ENCODE measurements at regions not wholly inside any gene's neighbourhood (a gene's known extent, or its start where the extent isn't known, plus 50 kb on each side); places are given as distances from the start of the nearest gene placed in this dataset.
"Not testable (repeated sequence)": the region's sequence is repeated elsewhere in the genome, so short reads cannot be mapped to it uniquely, and the experiment has no call there.

DNA sequence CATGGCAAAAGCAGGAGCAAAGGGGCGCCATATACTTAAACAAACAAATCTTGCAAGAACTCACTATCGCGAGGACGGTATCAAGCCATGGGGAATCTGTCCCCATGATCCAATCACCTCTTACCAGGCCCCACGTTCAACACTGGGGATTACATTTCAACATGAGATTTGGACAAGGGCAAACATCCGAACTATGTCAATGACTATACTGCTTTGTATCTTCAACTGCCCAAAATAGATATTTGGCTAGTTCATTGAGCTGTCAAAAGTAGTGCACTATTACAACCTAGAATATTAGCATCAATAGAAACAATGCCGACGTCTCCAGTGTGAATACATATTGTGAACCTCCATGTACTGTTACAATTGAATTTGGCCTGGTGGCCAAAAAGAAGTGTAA lies 760.4 kb downstream of the MCTP2 start:
- DNase-seq (ENCODE audit: low read depth in 3 of 3) = no peak

DNA sequence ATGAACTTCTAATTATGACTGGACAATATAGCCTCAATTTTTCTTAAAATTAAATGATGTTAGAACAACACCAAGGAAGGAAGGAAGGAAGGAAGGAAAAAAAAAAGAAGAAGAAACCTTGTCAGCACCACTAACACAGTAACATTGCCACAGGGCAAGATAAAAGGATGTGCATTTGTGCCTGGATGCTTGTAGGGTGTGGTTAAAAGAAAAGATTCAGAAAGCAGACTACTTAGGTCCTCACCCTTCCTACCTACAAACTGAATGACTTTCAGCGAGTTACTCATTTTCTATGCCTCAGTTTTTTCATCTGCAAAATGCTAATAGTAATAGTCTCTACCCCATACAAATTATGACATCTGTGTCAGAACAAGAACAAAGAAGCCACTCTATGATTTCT lies 778.3 kb downstream of the MCTP2 start:
- no peak for DNase-seq (ENCODE audit: low read depth in 3 of 3)

DNA sequence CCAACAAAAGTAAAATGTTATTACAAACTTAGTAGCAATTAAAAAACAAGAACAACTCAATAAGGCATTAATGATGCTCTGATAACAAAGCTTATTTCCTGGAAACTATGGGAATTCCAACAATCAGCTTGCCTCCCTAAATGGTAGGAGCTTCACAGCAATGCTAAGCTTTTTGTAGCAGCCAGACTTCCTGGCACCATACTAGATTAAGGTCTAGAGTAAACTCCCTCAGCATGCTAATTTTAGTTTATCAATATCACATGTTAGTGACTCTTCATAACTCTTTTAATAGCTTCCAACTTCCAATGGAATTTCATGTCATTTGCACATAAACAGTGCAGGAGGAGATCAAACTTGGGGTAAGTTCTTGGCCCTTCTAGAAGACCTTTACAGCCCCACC lies 782.0 kb downstream of the MCTP2 start:
- no peak for DNase-seq (ENCODE audit: low read depth in 3 of 3)

DNA sequence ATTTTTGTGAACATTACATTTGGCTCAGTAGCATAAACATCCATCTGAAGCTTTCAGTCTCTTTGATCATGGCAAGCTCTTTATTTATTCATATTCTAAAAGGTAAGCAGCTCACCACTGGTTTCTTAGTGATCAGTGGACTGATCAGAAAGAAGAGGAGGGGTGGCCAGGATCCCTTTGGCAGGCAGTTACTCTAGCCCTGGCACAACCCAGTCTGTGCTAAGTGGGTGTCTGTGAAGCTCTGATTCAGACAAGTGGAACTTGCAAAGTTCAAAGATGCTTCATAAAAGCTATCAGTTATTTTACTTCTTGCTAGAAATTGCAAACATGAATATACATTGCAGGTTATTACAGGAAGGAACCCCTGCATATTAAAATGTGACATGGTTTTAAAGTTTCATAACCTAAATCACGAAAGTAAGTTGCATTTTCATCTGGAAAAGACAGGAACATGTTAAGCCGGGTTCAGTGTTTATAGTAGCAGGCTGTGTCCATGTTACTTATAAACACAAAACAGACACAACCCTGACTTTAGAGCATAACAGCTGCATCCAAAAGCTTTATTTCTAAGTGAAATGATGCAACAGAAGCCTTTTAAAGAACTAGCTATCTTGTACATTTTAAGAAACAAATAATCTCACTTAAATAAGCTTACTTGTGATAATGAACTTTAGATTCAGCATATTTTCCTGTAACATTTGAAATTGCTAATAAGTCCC lies 785.3 kb downstream of the MCTP2 start:
- DNase-seq (ENCODE audit: low read depth in 3 of 3) = no peak

DNA sequence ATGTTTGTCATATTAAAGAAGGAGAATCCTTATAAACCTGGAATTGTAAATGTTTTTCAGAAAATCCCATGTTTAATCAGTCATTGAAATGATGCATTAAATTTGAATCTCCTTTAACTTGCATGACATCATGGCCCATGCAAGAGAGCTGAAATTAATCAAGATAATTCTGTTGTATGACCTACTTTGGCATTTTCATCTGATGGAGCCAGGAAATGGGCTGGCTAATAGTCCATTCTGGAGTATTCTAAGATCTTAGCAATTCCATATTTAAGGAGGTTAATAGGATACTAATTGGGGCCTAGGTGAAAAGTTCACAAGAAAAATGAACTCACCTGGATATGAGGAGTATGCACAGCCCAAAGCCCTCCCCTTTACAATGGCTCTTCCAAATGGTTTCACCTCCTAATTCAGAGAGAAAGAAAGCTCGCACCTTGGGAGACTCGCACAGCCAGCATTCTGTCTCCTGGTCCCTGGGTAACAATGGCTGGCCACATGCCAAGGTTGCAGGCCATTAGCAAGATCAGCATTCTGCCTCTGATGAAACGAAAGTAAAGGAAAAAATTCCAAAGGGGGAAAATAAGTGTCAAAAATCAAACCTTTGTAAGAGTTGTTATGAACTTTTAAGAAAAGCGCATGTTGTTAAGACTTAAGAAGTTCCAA lies 786.4 kb downstream of the MCTP2 start:
- no peak for DNase-seq (ENCODE audit: low read depth in 3 of 3)

DNA sequence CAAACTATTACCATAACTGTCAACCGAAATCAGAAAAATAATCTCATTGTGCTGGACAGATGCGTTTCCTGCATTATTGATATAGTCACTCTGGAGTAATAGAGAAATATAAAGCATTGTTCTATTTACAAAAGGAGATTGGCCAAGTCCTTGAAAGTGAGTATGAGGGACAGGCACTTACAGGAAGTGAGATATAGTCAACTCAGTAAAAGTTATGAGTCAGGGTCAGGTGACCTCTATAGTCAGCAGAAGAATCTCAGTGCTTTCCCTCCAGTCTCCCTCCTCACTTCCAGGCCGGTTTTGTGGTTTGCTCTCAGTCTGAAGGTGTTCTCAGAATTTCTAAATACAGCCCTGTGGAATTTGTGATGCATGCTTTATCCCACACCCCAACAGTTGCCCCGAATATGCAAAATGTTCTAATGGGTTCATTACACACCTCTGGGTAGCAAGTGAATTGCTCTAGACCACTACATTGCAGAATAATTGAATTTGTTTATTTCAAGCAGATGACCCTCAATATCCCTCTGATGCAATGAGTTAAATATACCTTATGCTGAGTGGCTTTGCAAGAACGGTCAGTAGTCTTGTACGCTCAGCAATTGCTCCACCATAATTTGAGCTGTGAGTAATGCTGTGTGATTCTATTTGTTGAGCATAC lies 787.7 kb downstream of the MCTP2 start:
- DNase-seq (ENCODE audit: low read depth in 3 of 3) = no peak

DNA sequence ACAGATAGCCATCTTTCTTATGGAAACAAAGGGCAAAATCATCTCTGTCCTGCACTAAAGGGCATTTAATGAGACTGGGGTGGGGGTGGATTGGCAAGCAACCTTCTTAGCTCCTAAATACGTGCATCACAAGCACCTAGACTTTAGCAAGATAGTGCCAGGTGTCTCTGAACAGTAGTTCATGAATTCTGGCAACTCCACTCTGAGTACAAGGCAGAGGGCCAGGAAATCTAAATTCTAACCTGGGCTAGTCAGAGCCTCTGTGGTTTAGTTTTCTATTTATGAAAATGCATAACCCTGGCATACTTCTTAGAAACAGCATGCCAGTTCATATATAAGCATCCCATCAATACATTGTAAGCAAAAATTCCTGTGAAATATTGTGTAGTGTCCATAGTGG lies 788.5 kb downstream of the MCTP2 start:
- DNase-seq (ENCODE audit: low read depth in 3 of 3) = no peak

DNA sequence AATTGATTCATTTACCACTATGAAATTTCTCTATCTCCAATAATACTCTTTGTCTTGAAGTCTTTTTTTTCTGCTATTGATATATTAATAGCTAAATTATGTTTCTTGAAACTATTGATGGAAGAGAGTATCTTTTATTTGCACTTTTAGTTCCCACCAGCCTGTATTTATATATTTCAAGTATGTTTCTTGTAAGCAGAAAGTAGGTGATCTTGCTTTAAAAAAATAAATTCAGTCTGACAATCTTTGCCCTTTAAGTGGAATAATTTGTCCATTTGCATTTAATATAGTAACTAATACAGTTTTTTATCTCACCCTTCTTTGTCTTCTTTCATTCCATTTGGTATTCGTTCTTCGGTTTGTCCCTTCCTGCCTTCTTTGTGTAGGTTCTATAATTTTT lies 790.5 kb downstream of the MCTP2 start:
- DNase-seq (ENCODE audit: low read depth in 3 of 3) = no peak

DNA sequence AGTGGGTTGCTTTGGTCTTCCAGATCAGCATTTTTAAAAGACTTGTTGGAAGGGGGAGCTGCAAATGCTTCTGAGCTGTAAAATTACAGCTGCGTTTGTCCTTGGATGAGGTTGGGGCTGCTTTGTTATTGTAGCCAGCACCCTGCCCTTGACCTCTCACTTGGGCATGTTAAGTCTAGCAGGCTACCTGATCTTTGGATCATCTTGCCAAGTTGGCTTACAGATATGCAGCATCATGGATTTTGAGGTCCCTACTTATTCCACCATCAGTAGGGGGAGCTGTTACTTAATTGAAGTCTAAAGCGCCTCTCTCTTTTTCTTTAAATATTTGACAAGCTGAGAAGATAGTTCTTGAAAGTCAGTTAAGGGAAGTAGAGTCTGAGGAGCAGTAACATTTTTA lies 793.0 kb downstream of the MCTP2 start:
- no peak for DNase-seq (ENCODE audit: low read depth in 3 of 3)

DNA sequence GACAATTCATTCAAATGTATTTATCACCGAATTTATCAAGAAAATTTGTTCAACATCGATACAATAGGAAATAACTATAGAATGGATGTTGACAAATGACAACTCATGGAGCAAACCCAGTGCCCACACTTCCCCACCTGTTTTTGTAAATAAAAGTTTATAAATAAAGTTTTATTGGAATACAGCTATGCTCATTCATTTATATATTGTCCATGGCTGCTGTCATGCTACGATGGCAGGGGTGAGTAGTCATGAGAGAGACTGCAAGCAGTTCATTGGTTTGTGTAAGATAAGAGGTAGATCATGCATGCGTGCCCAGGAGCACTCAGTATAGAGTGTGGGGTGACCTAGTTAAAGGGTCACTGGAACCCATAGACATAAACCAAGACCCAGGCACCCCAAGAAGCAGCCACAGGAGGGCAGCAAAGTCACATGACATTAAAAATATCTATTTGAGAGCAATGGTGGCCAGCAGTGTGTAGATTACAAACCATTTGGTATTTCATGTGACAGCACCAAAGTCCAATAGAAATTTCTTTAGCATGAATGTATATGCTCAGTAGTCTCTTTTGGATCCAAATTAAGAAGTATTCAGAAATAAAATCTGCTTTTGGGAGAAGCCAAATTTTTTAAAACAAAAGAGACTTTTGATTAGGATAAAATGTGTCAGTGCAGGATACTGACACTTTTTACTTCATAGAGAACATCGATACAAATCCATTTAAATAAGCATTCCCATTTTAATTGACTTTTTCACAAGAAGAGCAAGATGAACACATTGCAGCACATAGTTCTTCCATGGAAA lies 794.8 kb downstream of the MCTP2 start:
- DNase-seq (ENCODE audit: low read depth in 3 of 3) = no peak

DNA sequence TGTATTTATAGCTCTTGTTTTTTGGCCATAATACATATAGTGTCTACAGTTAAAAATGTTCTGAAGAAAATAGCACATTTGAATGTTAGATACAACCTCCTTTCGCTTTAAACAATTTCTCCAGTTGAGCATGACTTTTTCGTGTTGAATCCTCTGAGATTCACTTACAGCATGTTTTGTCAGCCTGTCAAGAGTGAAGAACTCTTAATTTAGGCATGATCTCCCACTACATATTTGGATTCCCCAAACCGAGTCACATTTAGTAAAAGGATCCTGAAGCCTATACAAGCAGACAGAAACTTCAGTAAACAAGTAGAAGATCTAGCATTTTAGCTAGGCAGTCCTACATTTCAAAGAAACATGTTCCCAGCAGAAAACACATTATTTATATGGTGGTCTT lies 796.6 kb downstream of the MCTP2 start:
- no peak for DNase-seq (ENCODE audit: low read depth in 3 of 3)

DNA sequence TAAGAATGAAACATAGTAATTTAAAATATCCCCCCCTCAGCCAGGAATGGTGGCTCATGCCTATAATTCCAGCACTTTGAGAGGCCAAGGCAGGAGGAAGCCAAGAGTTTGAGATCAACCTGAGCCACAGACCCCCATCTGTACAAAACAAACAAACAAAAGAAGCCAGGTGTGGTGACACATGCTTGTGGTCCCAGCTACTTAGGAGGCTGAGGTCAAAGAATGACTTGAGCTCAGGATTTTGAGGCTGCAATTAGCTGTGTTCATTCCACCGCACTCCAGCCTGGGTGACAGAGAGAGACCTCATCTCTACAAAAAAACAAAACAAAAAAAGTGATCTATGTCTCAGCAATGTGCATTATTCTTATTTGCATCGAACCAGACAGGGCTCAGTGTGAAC lies 800.8 kb downstream of the MCTP2 start:
- DNase-seq (ENCODE audit: low read depth in 3 of 3) = no peak

DNA sequence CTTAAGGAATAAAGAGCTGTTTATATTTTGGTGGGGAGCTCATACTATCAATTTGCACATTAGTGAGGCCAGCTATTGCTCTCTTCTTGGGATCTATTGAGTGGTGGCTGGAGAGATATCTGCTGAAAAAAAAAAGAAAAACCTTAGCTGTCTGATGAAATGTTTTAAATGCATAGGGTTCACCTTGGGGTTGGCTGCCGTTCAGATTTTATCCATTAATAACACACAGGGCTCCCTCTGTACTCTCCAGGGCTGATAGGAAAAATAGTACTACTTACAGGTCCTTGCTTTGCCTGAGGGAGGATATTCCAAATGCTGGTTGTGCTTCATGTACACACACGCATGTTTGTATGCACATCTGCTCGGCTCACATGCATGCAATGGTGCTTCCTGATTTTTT lies 803.7 kb downstream of the MCTP2 start:
- DNase-seq (ENCODE audit: low read depth in 3 of 3) = no peak

DNA sequence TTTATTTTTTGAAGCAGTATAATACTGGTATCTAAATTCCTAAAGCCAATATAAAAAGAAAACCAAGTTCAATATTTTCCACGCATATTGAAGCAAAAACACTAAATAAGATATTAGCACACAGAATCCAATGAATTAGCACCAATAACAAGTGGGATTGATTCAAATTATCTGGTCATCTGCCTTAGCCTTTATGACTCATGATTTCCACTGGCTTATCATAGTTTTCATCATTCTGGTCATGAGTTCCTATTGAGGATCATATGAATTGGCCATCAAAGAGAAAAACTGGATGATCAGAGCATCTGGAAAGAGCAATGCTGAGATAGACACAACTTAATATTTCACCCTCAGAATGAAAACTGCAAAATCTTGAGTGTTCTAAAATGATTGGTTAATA lies 809.9 kb downstream of the MCTP2 start:
- no peak for DNase-seq (ENCODE audit: low read depth in 3 of 3)

DNA sequence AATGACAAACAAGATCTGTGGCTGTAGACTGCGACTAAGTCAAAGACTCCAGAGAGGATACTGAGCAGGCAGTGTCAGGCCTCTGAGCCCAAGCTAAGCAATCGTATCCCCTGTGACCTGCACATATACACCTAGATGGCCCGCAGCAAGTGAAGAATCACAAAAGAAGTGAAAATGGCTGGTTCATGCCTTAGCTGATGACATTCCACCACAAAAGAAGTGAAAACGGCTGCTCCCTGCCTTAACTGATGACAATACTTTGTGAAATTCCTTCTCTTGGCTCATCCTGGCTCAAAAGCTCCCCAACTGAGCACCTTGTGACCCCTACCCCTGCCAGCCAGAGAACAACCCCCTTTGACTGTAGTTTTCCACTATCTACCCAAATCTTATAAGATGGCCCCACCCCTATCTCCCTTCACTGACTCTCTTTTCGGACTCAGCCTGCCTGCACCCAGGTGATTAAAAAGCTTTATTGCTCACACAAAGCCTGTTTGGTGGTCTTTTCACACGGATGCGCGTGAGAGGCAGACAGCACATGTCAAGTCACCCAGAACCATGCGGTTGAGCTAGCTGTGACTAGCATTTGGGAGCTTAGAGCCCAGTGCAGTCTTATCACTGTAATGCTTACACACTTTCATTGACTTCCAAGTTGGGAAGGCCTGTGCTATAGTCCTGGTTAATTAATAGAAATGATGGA lies 812.0 kb downstream of the MCTP2 start:
- DNase-seq (ENCODE audit: low read depth in 3 of 3) = not testable (repeated sequence)

DNA sequence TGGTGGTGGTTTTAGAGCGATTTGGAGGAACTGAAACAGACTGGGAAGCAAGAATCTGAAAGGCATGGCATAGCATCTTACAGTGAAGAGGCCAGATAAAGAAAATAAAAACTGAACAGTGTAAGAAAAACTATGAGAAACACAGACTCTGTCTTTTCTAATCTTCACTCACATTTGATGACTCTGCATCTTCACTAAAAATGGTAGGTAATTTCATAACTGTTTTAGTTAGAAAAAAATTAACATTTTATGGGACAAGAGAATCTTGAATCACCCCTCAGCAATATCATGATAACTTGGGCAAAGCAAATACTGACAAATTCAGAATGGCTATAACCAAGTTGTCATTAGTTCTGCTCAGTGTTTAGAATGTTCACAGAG lies 812.6 kb downstream of the MCTP2 start:
- DNase-seq (ENCODE audit: low read depth in 3 of 3) = no peak

DNA sequence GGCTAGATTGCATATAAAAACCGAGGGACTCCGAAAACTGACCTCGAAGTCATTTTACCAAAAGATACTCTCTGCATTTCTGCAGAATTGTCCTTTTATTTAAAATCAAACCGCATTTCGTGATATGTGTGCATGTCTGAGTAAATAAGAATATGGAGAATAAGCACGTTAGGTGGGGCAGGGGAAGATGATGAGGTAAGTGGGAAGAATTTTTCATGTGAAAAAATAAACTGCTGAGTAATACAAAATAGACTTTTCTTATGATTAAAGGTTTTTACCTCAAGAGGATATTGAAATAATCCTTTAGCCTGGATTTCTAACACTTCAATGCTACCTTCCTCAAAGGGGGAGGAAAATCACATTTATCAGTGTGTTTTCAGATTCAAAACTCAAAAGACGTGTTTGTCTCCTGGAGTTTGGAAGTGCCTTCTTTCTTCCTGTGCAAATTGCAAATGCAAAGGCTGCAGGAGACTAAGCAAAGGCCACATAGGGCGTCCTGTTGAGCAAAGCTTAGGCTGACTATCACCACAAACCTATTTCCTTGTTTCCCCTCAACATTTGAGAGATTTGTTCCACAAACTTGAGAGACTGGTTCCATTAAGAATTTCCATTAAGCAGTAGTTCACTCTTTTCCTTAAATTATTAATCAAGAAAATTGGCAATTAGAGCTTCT lies 813.5 kb downstream of the MCTP2 start:
- no peak for DNase-seq (ENCODE audit: low read depth in 3 of 3)

DNA sequence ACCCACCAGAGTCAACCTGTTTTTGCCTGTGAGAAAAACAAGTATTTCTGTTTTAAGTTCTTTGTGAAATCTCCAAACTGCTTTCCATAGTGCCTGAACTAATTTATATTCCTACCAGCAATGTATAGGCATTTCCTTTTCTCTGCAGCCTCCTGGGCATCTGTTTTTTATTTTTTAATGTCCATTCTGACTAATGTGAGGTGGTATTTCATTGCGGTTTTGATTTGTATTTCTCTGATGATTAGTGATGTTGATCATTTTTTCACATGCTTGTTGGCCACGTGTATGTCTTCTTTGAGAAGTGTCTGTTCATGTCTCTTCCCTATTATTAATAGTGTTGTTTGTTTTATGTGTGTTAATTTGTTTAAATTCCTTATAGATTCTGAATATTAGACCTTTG lies 820.5 kb downstream of the MCTP2 start:
- DNase-seq (ENCODE audit: low read depth in 3 of 3) = no peak

DNA sequence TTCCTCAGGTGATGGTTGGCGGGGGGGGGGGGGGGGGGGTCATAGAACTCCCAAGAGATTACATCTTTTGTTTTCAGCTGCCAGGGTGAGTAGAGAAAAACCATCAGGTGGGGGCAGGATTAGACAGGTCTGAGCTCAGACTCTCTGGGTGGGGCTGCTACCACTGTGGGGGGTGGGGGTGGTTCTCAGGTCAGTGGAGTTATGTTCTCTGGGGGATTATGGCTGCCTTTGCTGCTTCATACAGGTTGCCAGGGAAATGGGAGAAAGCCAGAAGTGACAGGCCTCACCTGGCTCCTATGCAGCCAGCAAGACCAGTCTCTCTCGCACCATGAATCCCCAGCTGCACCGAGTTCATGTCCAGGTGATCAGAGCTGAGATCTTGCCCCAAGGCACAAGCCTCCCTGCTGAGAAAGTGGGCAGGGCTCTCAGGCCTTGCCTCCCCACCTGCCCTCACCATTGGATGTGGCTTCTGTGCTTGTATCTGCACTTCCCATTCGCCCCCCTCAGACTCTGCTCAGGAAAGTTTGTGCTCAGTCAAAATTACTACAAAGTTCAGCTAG lies 828.1 kb downstream of the MCTP2 start:
- no peak for DNase-seq (ENCODE audit: low read depth in 3 of 3)

DNA sequence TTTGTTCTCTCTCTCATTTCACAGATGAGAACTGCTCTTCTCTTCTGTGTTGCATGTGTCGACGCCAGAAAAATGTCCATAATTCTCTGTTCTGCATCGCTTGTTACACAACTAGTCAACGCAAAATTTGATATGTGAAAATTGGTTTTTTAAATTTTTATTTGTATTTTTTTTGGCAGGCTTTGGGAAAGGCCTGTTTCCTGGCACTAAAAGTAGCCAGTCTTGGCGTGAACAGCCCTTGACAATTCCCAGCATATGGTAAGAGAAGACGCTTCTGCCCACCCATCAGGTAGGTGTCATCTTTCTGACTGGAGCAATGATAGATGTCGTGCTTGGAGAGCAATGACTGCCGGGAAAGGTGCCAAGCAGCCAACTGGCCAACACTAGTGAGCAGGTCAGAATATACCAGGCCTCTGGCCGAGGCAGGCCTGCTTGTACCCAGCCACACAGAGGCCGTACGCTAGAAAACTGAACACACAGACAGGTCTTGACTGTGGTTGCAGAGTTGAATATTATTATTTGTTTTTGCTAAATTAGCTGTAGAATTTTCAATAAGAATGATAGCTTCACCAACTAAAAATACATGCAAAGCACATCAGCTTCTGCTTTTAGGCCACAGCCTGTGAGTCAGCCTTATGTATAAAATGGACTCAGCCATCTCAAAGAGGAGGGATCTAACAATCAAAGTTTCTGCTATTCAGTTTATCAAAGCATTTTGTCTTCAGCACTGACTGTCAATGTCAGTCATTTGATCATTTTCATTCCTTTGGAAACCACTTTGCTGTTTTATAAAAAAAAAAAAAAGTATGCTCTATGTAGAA lies 837.5 kb downstream of the MCTP2 start:
- DNase-seq (ENCODE audit: low read depth in 3 of 3) = no peak
